Ovary (tissue), 7 donors: ENCODE measurements at regions not wholly inside any gene's neighbourhood (a gene's known extent, or its start where the extent isn't known, plus 50 kb on each side); places are given as distances from the start of the nearest gene placed in this dataset.

Experiments
- DNase-seq, 5 donors: peaks; one replicate each; pipeline ENCODE4 v3.0.0-alpha.2; 2019 to 2020
- H3K27ac ChIP-seq, 2 donors: fragments of 200-600 bp; one replicate each; pipeline versions ENCODE4 v1.5.1 to v1.8.0; 2019 to 2022
- H3K27me3 ChIP-seq: fragments of 200-600 bp; one replicate; pipeline ENCODE4 v1.8.0; 2022
- H3K36me3 ChIP-seq: fragments of 200-600 bp; sonication (generic); one replicate; pipeline ENCODE4 v1.5.1; 2019
- H3K4me1 ChIP-seq: one replicate; pipeline ENCODE4 v1.8.1; 2013; ENCODE audit warnings: mild to moderate bottlenecking, moderate library complexity; ENCODE audit not compliant: insufficient read depth
- H3K4me3 ChIP-seq: fragments of 200-600 bp; sonication (generic); one replicate; pipeline ENCODE4 v1.5.1; 2017
- H3K9me3 ChIP-seq, 2 donors: fragments of 200-600 bp in 1 of 2; sonication (generic) in 1 of 2; one replicate each; pipeline versions ENCODE4 v1.5.1 to v1.8.1; 2013 to 2019; ENCODE audit warnings: mild to moderate bottlenecking in 1 of 2, moderate library complexity in 1 of 2
- CTCF ChIP-seq, 3 donors: fragments of 450-650 bp in 2 of 3; fragments of 200-600 bp in 1 of 3; IDR thresholded peaks; one replicate each; pipeline versions ENCODE4 v1.5.1 to v1.8.0; 2016 to 2022; ENCODE audit warnings: antibody characterized with exemption in 3 of 3, mild to moderate bottlenecking in 1 of 3
- EP300 ChIP-seq: sonication (generic); formaldehyde crosslinking; IDR thresholded peaks from one replicate; pipeline ENCODE4 v1.6.1; 2017; ENCODE audit warnings: antibody characterized with exemption
- POLR2A ChIP-seq: fragments of 450-650 bp; IDR thresholded peaks from one replicate; pipeline ENCODE4 v1.6.1; 2017; ENCODE audit warnings: antibody characterized with exemption, mild to moderate bottlenecking, moderate library complexity
- WGBS, 3 donors: extraction: QIAGEN DNeasy Blood & Tissue Kit in 1 of 3; methylation state at CpG; one replicate each; pipeline versions ENCODE4 v1.1.5 to v1.1.7; 2013 to 2017; 5-methylcytosine and 5-hydroxymethylcytosine counted together
- intact Hi-C, 4 donors: fragments of 100-400 bp; cut with DNase I; formaldehyde crosslinking; loops; one replicate each; pipeline versions ENCODE4 v1.11.0 to v1.15.1; 2022 to 2023
- donor health status: DM: no; HTN: no; CAD: no; lungs with moderate emphysema.
- donor health status: DM: no; HTN: no; CAD: no.
- donor health status: Bipolar disorder and iron deficiency.
- donor health status: DM: no; HTN: no; CAD: no.
- donor health status: DM: yes; HTN: yes; CAD: no.

- no peaks in the 10 kb centered on the region for H3K4me1 ChIP-seq
These were observed 974.0 kb upstream of the GJE1 start for GRCh38 chr6:141158740-141159139.

DNA sequence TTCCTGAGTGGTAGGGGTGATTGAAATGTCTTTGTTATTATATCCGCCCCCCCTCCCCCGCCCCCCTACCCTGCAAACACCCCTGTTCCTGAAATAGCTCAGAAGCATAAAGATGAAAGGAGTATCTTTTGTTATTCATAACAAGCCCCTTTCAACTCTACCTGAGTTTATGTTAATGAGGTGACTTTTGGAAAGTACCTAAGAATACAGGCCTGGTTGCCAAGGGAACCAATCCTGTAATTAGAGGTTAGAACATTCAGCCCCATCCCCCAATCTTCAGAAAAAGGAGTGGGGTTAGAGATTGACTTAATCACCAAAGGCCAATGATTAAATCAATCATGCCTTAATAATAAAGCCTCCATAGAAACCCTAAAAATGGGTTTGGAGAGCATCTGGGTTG lies 979.2 kb upstream of the GJE1 start:
- Histone ChIP-seq H3K27me3 (no peaks in the 10 kb centered on the region), H3K9me3 (no peaks in the 10 kb centered on the region), H3K36me3 (no peaks in the 10 kb centered on the region), H3K4me1 (no peaks in the 10 kb centered on the region), H3K4me3 (no peak overlapping the region), H3K27ac (no peak overlapping the region)
- 83 to 91% (median 84%) methylated on average over 2 of the region's 2 CpGs for WGBS, 3 donors
- DNase-seq = no peak
- intact Hi-C loops = no loop called here
- TF ChIP-seq CTCF (IDR thresholded peaks at IDR 0.05) (no peak), POLR2A (no peak), EP300 (no peak)

More at GRCh38 chr6:141158740-141159139, 974.0 kb upstream of the GJE1 start:
- no peak for TF ChIP-seq EP300
- TF ChIP-seq CTCF (IDR thresholded peaks at IDR 0.05) = no peak
- TF ChIP-seq POLR2A = no peak
- no peak overlapping the region for H3K27ac ChIP-seq
- intact Hi-C loops = no loop called here
- no peak for DNase-seq
- no peak overlapping the region for H3K4me3 ChIP-seq
- no peaks in the 10 kb centered on the region for H3K27me3 ChIP-seq
- WGBS, 3 donors = 23 to 27% (median 24%) methylated on average over 1 of the region's 1 CpG
- H3K9me3 ChIP-seq = no peaks in the 10 kb centered on the region
- no peaks in the 10 kb centered on the region for H3K36me3 ChIP-seq

DNA sequence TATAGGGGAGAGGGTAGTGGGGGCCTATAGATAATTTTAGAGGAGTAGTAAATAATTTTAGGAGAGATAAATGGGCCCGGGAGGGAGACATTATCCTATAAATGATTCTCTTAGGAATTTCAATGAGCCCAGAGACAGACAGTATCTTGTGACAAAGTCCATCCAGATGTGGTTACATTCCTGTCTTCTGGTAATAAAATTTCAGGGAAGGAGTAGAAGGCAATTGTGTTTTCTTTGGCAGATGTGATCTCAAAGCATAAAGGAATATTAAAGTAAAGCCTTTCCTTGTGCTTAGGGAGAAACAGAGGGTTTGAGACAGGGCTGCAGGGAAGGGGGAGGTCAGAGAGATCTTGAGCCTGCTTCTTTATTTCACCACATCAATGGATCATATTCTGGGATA lies 979.8 kb upstream of the GJE1 start:
- DNase-seq = no peak
- Histone ChIP-seq H3K9me3 (no peaks in the 10 kb centered on the region), H3K4me3 (no peak overlapping the region), H3K27me3 (no peaks in the 10 kb centered on the region), H3K4me1 (no peaks in the 10 kb centered on the region), H3K36me3 (no peaks in the 10 kb centered on the region), H3K27ac (no peak overlapping the region)
- 5 to 30% (median 13%) methylated on average over 1 of the region's 1 CpG for WGBS, 3 donors
- TF ChIP-seq CTCF (IDR thresholded peaks at IDR 0.05) (no peak), POLR2A (no peak), EP300 (no peak)
- intact Hi-C loops = no loop called here

DNA sequence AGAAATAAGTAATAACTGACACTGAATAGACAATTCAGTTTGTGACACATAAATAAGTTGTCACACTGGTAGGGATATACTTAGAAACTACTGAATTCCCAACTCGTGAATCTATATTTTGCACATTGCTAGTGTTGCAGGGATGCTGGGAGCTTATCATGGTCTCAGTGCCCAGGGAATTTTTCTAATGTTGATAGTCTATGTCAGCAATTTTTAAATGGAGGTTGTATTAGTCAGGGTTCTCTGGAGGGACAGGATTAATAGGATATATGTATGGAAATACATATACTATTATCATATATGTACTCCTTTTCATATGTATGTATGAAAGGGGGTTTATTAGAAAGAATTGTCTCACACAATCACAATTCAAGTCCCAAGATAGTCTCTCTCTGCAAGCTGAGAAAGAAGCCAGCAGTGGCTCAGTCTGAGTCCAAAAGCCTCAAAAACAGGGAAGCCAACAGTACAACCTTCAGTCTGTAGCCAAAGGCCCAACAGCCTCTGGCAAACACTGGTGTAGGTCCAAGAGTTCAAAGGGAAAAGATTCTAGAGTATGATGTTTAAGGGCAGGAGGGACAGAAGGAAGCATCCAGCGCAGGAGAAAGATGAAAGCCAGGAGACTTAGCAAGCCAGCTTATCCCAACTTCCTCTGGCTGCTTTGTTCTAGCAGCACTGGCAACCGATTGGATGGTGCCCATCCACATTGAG lies 980.9 kb upstream of the GJE1 start:
- Histone ChIP-seq H3K27ac (no peak overlapping the region), H3K4me3 (no peak overlapping the region), H3K36me3 (no peaks in the 10 kb centered on the region), H3K9me3 (no peaks in the 10 kb centered on the region), H3K4me1 (no peaks in the 10 kb centered on the region), H3K27me3 (no peaks in the 10 kb centered on the region)
- TF ChIP-seq EP300 (no peak), POLR2A (no peak), CTCF (IDR thresholded peaks at IDR 0.05) (no peak)
- intact Hi-C loops = no loop called here
- WGBS, 3 donors = 84 to 96% (median 94%) methylated on average over 3 of the region's 3 CpGs
- DNase-seq = no peak
